ENCODE measurements at regions not wholly inside any gene's neighbourhood (a gene's known extent, or its start where the extent isn't known, plus 50 kb on each side); places are given as distances from the start of the nearest gene placed in this dataset.

DNA sequence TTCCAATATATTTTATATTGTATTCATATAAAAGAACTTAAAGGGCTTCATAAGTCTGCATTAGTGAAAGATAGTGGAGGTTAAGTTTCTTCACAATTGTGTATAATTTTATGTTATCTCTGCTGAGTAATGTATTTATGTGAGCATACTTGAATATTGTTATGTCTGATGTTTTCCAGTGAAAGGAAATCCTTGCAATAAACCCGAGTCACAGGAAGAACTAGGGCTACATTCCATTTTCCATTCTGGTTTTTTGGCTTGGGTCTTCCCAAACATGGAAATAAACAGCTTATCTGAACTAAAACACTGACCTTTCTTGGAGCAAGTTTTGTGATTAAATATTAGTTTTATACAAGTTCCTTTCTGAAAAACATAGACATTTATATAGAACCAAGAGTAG lies 231.3 kb upstream of the GPRIN3 start:
- Mint-ChIP-seq H3K4me1 (ENCODE audit: unreplicated experiment) (no peaks in the 10 kb centered on the region), H3K36me3 (ENCODE audit: unreplicated experiment) (no peaks in the 10 kb centered on the region), H3K27me3 (ENCODE audit: unreplicated experiment) (no peaks in the 10 kb centered on the region), H3K4me3 (ENCODE audit: unreplicated experiment) (no peak overlapping the region), H3K9me3 (ENCODE audit: unreplicated experiment) (peaks cover 8% of the 10 kb centered on the region), H3K27ac (ENCODE audit: unreplicated experiment) (no peak overlapping the region)
- no peak for TF ChIP-seq CTCF (IDR thresholded peaks at IDR 0.05)
- no peak for DNase-seq (ENCODE audit: extremely low spot score, unreplicated experiment)

DNA sequence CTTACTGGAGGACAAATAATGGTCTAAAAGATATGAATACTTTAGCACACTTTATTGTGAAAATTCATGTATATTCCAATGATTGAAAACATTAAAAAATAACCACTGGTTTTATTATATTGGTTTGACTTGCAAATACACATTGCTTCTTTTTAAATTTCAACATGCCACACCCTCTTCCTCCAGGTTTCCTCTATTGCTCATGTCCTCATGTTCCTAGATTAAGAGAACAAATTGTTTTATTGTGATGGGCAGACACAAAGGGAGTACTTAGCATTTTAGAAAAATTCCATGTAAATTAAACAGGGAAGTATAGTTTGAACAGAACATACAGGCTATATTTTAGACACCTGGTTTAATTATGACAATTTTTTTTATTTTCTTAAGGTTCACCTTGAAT lies 230.6 kb upstream of the GPRIN3 start:
- H3K4me1 Mint-ChIP-seq (ENCODE audit: unreplicated experiment): no peaks in the 10 kb centered on the region
- DNase-seq (ENCODE audit: extremely low spot score, unreplicated experiment): no peak
- H3K4me3 Mint-ChIP-seq (ENCODE audit: unreplicated experiment): no peak overlapping the region
- no peak for TF ChIP-seq CTCF (IDR thresholded peaks at IDR 0.05)
- no peak overlapping the region for H3K27ac Mint-ChIP-seq (ENCODE audit: unreplicated experiment)
- peaks cover 4% of the 10 kb centered on the region for H3K9me3 Mint-ChIP-seq (ENCODE audit: unreplicated experiment)
- H3K36me3 Mint-ChIP-seq (ENCODE audit: unreplicated experiment): no peaks in the 10 kb centered on the region
- no peaks in the 10 kb centered on the region for H3K27me3 Mint-ChIP-seq (ENCODE audit: unreplicated experiment)

GRCh38 chr4:89537281-89537680 lies 229.7 kb upstream of the GPRIN3 start:
- Mint-ChIP-seq H3K27me3 (ENCODE audit: unreplicated experiment) (no peaks in the 10 kb centered on the region), H3K36me3 (ENCODE audit: unreplicated experiment) (no peaks in the 10 kb centered on the region), H3K4me1 (ENCODE audit: unreplicated experiment) (no peaks in the 10 kb centered on the region), H3K4me3 (ENCODE audit: unreplicated experiment) (no peak overlapping the region), H3K9me3 (ENCODE audit: unreplicated experiment) (no peaks in the 10 kb centered on the region), H3K27ac (ENCODE audit: unreplicated experiment) (no peak overlapping the region)
- no peak for TF ChIP-seq CTCF (IDR thresholded peaks at IDR 0.05)
- no peak for DNase-seq (ENCODE audit: extremely low spot score, unreplicated experiment)

GRCh38 chr4:89535251-89535650 lies 227.7 kb upstream of the GPRIN3 start:
- DNase-seq (ENCODE audit: extremely low spot score, unreplicated experiment): no peak
- Mint-ChIP-seq H3K36me3 (ENCODE audit: unreplicated experiment) (no peaks in the 10 kb centered on the region), H3K4me1 (ENCODE audit: unreplicated experiment) (no peaks in the 10 kb centered on the region), H3K4me3 (ENCODE audit: unreplicated experiment) (no peak overlapping the region), H3K9me3 (ENCODE audit: unreplicated experiment) (no peaks in the 10 kb centered on the region), H3K27me3 (ENCODE audit: unreplicated experiment) (no peaks in the 10 kb centered on the region), H3K27ac (ENCODE audit: unreplicated experiment) (no peak overlapping the region)
- TF ChIP-seq CTCF (IDR thresholded peaks at IDR 0.05): no peak

DNA sequence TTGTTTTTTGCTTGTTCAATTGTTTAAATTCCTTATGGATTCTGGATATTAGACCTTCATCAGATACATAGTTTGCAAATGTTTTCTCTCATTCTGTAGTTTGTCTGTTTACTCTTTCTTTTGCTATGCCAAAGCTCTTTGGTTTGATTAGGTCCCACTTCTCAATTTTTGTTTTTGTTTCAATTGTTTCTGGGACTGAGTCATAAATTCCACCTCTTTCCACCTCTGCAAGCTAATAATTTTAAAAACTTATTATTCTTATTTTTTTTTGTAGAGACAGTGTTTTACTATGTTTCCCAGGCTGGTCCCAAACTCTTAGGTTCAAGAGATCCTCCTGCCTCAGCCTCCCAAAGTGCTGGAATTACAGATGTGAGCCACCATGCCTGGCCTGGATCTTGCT lies 226.8 kb upstream of the GPRIN3 start:
- no peak for TF ChIP-seq CTCF (IDR thresholded peaks at IDR 0.05)
- no peak overlapping the region for H3K27ac Mint-ChIP-seq (ENCODE audit: unreplicated experiment)
- H3K4me1 Mint-ChIP-seq (ENCODE audit: unreplicated experiment): no peaks in the 10 kb centered on the region

More for the DNA sequence above, 226.8 kb upstream of the GPRIN3 start:
- Mint-ChIP-seq H3K9me3 (ENCODE audit: unreplicated experiment) (no peaks in the 10 kb centered on the region), H3K4me3 (ENCODE audit: unreplicated experiment) (no peak overlapping the region), H3K27me3 (ENCODE audit: unreplicated experiment) (no peaks in the 10 kb centered on the region), H3K36me3 (ENCODE audit: unreplicated experiment) (no peaks in the 10 kb centered on the region)
- DNase-seq (ENCODE audit: extremely low spot score, unreplicated experiment): no peak

Data from osteocyte (in vitro differentiated cells).